Stimulated activated naive B cell treated with anti-CD40 and anti-IgM and Interleukin-4, amounts not matched to agents 10 μg/mL and 1 μg/mL and 100 μg/mL, for 72 hours (primary cell): ENCODE measurements at regions not wholly inside any gene's neighbourhood (a gene's known extent, or its start where the extent isn't known, plus 50 kb on each side); places are given as distances from the start of the nearest gene placed in this dataset.
"Not testable (repeated sequence)": the region's sequence is repeated elsewhere in the genome, so short reads cannot be mapped to it uniquely, and the experiment has no call there.

Source experiments
- ATAC-seq, 2 donors: fragments of 150-1000 bp; cut with Tn5 transposase; replicated peaks; 2 replicates each; pipeline ENCODE4 v1.10.0; 2021; ENCODE audit warnings: moderate library complexity in 1 of 2
- DNase-seq: peaks from one replicate; pipeline ENCODE4 v3.0.0; 2021
- H3K27ac Mint-ChIP-seq: one replicate; pipeline ENCODE4 v1.8.0; 2022; ENCODE audit warnings: mild to moderate bottlenecking, mixed read lengths
- H3K27me3 Mint-ChIP-seq, 2 donors: one replicate each; pipeline ENCODE4 v1.8.0; 2022; ENCODE audit warnings: mixed read lengths in 2 of 2
- H3K36me3 Mint-ChIP-seq, 2 donors: one replicate each; pipeline ENCODE4 v1.8.0; 2022; ENCODE audit warnings: mixed read lengths in 2 of 2, mild to moderate bottlenecking in 1 of 2
- H3K4me1 Mint-ChIP-seq, 2 donors: one replicate each; pipeline ENCODE4 v1.8.0; 2022; ENCODE audit warnings: mixed read lengths in 2 of 2, mild to moderate bottlenecking in 1 of 2
- H3K4me3 Mint-ChIP-seq, 2 donors: one replicate each; pipeline ENCODE4 v1.8.0; 2022; ENCODE audit warnings: mild to moderate bottlenecking in 2 of 2, mixed read lengths in 2 of 2, moderate library complexity in 1 of 2
- H3K9me3 Mint-ChIP-seq, 2 donors: one replicate each; pipeline ENCODE4 v1.8.0; 2022; ENCODE audit warnings: mixed read lengths in 2 of 2, mild to moderate bottlenecking in 1 of 2

- ATAC-seq (no peak), DNase-seq (no peak)
- Mint-ChIP-seq H3K27ac (no peak overlapping the region), H3K4me3 (no peak overlapping the region), H3K9me3 (no peaks in the 10 kb centered on the region), H3K27me3 (peaks cover 0 to 14% of the 10 kb centered on the region in 2 donors), H3K36me3 (no peaks in the 10 kb centered on the region), H3K4me1 (no peaks in the 10 kb centered on the region)
Observed at GRCh38 chrX:150228431-150228830, 134.7 kb upstream of the MAMLD1 start.

DNA sequence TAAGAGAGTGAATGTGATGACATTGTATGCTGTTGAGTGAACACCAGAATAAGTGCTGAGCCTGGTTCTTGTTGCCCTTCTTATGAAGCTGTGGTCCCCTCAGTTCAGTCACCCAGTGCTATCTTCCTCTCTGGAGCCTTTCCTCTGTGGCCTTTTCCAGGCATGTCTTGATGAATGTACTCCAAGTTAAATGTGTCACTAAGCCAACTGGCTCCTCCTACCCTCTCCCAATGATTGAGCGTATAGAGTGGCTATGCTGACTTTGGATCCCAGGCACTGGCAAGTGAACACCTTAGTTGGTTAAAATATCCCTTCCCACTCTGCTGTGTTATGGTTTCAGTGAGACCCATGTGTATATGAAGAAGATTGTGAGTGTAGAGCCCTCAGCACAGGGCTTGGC is 134.1 kb upstream of the MAMLD1 start:
- no peak overlapping the region for H3K27ac Mint-ChIP-seq
- no peak for DNase-seq
- H3K36me3 Mint-ChIP-seq: no peaks in the 10 kb centered on the region
- no peak for ATAC-seq
- H3K9me3 Mint-ChIP-seq: no peaks in the 10 kb centered on the region
- H3K27me3 Mint-ChIP-seq: peaks cover 0 to 14% of the 10 kb centered on the region in 2 donors
- no peak overlapping the region for H3K4me3 Mint-ChIP-seq
- no peaks in the 10 kb centered on the region for H3K4me1 Mint-ChIP-seq

DNA sequence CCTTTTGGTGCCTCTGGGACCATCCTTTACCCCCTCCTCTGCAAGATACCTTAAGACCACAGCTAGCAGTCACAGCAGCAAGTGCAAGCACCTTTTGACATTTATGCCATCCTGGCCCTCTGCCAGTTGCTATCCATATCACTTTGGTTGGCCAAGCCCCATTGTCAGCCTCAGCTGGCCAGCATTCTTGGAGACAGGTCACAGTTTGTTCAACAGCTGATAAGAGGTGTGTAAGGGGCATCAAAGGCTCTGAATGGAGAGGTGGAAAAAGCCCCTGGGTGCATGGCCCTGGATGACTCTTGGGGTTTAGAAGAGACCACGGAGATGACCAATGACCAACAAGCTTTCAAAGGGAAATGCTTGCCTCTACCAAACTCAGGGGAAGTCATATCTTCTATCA is 133.6 kb upstream of the MAMLD1 start:
- H3K27ac Mint-ChIP-seq: no peak overlapping the region
- H3K4me3 Mint-ChIP-seq: no peak overlapping the region
- no peak for ATAC-seq
- peaks cover 0 to 14% of the 10 kb centered on the region in 2 donors for H3K27me3 Mint-ChIP-seq
- no peaks in the 10 kb centered on the region for H3K36me3 Mint-ChIP-seq
- H3K9me3 Mint-ChIP-seq: no peaks in the 10 kb centered on the region
- no peaks in the 10 kb centered on the region for H3K4me1 Mint-ChIP-seq
- DNase-seq: no peak

GRCh38 chrX:150230952-150231351 is 132.2 kb upstream of the MAMLD1 start:
- H3K27me3 Mint-ChIP-seq: peaks cover 0 to 14% of the 10 kb centered on the region in 2 donors
- not testable (repeated sequence) for H3K36me3 Mint-ChIP-seq, H3K4me1 Mint-ChIP-seq, ATAC-seq, DNase-seq, H3K27ac Mint-ChIP-seq, H3K9me3 Mint-ChIP-seq, H3K4me3 Mint-ChIP-seq

- not testable (repeated sequence) for DNase-seq, H3K4me3 Mint-ChIP-seq, ATAC-seq, H3K27ac Mint-ChIP-seq, H3K4me1 Mint-ChIP-seq, H3K9me3 Mint-ChIP-seq, H3K36me3 Mint-ChIP-seq
- H3K27me3 Mint-ChIP-seq: peaks cover 0 to 14% of the 10 kb centered on the region in 2 donors
Observed at GRCh38 chrX:150231368-150231767, 131.7 kb upstream of the MAMLD1 start.

DNA sequence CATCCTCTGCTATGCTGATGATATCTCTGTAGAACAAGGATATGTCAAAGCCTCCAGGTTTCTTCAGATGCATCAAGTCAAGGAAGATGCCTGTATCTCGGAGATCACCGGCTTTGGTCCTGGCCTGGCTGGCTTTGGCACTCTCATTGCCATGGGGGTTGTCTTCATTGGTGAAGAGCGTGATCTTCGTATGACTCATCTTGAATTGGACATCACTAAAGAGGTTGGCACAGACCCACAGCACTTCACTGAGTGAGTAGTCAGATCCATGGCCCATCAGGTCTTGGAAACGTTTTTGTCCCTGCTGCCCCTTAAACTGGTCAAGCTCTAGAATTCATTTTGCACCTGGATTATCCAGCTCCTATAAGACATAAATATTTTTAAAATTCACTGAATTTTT is 130.9 kb upstream of the MAMLD1 start:
- not testable (repeated sequence) for H3K27ac Mint-ChIP-seq, H3K9me3 Mint-ChIP-seq, DNase-seq, H3K36me3 Mint-ChIP-seq, H3K4me1 Mint-ChIP-seq, ATAC-seq, H3K4me3 Mint-ChIP-seq
- peaks cover 0 to 14% of the 10 kb centered on the region in 2 donors for H3K27me3 Mint-ChIP-seq

DNA sequence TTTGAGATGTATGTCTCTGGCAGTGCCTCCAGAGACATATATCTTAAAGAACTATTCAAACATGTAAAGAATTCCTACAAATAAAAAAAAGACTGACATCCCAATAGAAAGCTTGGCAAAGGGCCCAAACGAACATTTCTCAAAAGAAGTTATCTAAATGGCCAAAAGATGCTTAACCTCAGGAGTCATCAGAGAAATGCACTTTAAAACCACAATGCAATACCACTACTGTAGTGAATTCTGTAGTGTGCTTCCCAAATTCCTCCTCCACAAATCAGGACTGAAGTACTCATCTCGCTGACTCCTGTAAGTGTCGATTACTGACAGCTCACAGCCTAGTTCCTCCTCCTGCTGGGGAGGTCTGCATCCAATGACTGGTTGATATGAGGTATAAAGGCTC is 129.0 kb upstream of the MAMLD1 start:
- H3K4me1 Mint-ChIP-seq: no peaks in the 10 kb centered on the region
- H3K27ac Mint-ChIP-seq: no peak overlapping the region
- no peaks in the 10 kb centered on the region for H3K36me3 Mint-ChIP-seq
- no peak overlapping the region for H3K4me3 Mint-ChIP-seq
- ATAC-seq: no peak
- no peak for DNase-seq
- no peaks in the 10 kb centered on the region for H3K9me3 Mint-ChIP-seq
- peaks cover 0 to 14% of the 10 kb centered on the region in 2 donors for H3K27me3 Mint-ChIP-seq

GRCh38 chrX:150236327-150236726 is 126.8 kb upstream of the MAMLD1 start:
- no peak overlapping the region for H3K27ac Mint-ChIP-seq
- ATAC-seq (no peak), DNase-seq (no peak)
- no peak overlapping the region for H3K4me3 Mint-ChIP-seq
- H3K9me3 Mint-ChIP-seq: no peaks in the 10 kb centered on the region
- H3K36me3 Mint-ChIP-seq: no peaks in the 10 kb centered on the region
- H3K4me1 Mint-ChIP-seq: no peaks in the 10 kb centered on the region
- H3K27me3 Mint-ChIP-seq: peaks cover 0 to 6% of the 10 kb centered on the region in 2 donors

DNA sequence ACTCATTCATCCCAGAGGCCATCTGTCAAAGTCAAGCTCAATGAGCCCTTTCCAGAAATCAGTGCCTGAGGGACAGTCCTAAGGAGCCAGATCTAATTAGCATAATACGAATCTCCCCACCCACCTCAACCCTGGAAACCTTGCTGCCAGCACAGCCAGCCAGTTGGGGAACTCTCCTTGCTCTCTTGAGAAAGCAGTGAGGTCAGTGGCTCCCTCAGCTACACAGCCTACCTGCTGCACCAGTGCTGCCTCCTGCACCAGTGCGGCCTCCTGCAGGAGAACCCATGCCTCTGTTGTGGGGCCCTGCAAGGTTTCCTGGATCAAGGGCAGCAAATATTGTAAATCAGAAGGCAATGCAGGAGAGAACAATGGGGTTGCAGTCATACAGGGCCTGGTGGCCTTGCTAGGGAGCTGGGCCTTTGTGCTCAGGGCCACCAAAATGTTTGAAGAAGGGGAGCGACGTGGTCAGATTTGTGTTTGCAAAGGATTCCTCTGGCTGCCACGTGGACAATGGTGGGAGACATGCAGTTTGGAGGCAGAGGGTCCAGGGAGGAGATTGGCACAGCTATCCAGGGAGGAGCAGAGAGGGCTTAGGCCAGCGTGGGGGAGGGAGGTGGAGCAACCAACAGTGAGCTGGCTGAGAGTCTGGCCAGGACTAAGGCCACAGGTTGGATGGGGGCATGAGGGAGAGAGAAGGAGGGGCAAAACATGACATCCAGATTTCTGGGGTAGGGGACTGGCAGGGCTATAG is 124.3 kb upstream of the MAMLD1 start:
- H3K4me3 Mint-ChIP-seq: no peak overlapping the region
- DNase-seq (no peak), ATAC-seq (no peak)
- peaks cover 0 to 4% of the 10 kb centered on the region in 2 donors for H3K9me3 Mint-ChIP-seq
- no peaks in the 10 kb centered on the region for H3K27me3 Mint-ChIP-seq
- no peak overlapping the region for H3K27ac Mint-ChIP-seq
- no peaks in the 10 kb centered on the region for H3K4me1 Mint-ChIP-seq
- H3K36me3 Mint-ChIP-seq: no peaks in the 10 kb centered on the region

DNA sequence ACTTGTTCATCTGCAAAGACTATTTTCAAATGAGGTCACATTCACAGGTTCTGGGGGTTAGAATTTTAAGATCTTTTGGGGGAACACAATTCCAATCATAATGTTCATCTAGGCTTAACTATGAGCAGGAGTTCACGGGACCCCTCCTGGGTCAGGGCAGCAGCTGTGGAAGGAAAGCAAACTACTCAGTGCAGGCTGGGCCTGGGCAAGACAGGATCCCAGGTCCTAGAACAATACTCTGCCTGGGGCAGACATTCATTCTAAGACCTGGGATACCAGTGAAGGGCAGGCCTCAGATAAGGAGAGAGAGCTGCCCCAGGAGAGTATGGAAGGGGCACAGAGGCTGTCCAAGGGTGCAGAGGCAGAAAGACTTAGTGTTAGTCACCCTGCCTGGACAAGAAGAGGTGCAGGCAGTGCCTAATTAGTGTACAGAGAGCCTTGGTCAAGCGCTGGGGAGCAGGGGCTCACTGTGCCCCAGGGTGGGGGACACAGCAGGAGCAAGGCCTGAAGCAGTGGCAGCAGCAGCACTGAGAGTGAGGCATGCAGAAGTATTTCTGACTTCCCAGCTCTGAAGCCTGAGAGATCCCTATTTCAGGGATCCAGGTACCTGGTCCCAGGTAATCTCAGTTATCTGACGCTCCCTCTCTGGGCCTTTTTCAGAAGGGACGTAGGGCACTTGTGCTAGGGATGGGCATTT is 123.0 kb upstream of the MAMLD1 start:
- DNase-seq: no peak
- no peak overlapping the region for H3K27ac Mint-ChIP-seq
- no peaks in the 10 kb centered on the region for H3K36me3 Mint-ChIP-seq

DNA sequence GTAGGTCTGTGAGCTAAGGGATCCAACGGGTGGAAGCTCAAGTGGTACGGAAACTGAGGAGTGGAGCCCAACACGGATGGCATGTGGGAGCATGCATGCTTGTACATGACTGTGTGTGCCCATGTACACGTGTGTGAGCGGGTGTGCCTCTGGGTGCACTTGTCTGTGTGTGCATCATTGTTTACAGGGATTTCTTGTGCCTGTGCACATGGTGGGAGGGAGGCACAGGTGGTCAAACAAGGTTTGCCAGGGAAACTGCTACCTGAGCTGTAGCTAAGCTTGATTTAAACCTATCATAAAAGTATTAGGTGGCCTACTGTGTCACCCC is 122.5 kb upstream of the MAMLD1 start:
- H3K27ac Mint-ChIP-seq: no peak overlapping the region
- H3K27me3 Mint-ChIP-seq: no peaks in the 10 kb centered on the region
- H3K36me3 Mint-ChIP-seq: no peaks in the 10 kb centered on the region
- ATAC-seq: no peak
- H3K4me3 Mint-ChIP-seq: no peak overlapping the region
- H3K4me1 Mint-ChIP-seq: no peaks in the 10 kb centered on the region
- H3K9me3 Mint-ChIP-seq: peaks cover 0 to 4% of the 10 kb centered on the region in 2 donors
- DNase-seq: no peak

More for the DNA sequence above, 123.0 kb upstream of the MAMLD1 start:
- H3K4me1 Mint-ChIP-seq: no peaks in the 10 kb centered on the region
- no peak overlapping the region for H3K4me3 Mint-ChIP-seq
- peaks cover 0 to 4% of the 10 kb centered on the region in 2 donors for H3K9me3 Mint-ChIP-seq
- no peak for ATAC-seq
- H3K27me3 Mint-ChIP-seq: no peaks in the 10 kb centered on the region

- Mint-ChIP-seq H3K9me3 (no peaks in the 10 kb centered on the region), H3K4me3 (no peak overlapping the region), H3K27me3 (peaks cover 4 to 5% of the 10 kb centered on the region in 2 donors), H3K4me1 (peaks cover 4 to 6% of the 10 kb centered on the region in 2 donors), H3K36me3 (no peaks in the 10 kb centered on the region), H3K27ac (no peak overlapping the region)
- ATAC-seq: no peak
- DNase-seq: no peak
Observed at GRCh38 chrX:150253959-150254620, 109.0 kb upstream of the MAMLD1 start.

GRCh38 chrX:150254909-150255308 is 108.2 kb upstream of the MAMLD1 start:
- no peak for ATAC-seq
- no peaks in the 10 kb centered on the region for H3K36me3 Mint-ChIP-seq

DNA sequence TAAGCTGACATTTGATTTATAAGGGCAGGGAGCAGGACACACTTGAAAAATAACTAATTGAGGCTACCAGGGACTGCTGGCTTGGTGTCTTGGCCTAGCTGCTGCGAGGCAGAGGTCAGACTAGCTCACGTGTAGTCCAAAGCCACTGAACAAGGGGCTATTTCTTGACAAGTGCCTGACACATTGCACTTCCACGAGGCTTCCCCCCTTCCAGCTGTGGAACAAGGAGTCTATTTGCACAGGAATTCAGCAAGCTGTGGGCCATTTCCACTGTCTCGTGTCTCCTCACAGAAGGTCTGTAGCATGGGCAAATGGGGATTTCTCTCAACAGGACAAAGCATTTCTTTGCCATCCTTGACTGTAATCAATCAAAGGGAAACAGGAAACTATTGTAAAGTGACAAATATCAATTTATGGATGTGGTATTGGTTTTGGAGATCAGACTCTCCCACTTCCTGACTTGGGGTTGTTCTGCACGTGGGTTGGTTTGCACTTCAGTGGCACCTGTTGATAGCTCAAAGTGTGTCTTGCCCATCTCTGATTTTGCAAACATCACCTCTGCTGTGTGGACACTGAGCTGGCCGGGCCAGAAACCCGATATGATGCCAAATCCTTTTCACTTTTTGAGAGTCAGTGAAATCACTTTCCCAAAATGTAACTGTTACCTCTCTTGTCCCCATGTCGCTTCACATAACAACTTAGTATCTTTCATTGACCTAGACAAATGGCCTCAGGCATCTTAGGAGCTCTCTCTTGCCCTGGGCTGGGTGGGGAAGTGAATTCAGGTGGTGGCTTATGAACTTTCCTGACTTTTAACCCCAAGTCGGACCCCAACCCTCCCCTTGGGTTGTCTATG is 107.4 kb upstream of the MAMLD1 start:
- Mint-ChIP-seq H3K4me3 (no peak overlapping the region), H3K27me3 (peaks cover 5 to 8% of the 10 kb centered on the region in 2 donors), H3K36me3 (no peaks in the 10 kb centered on the region), H3K9me3 (no peaks in the 10 kb centered on the region), H3K4me1 (peaks cover 4 to 6% of the 10 kb centered on the region in 2 donors), H3K27ac (no peak overlapping the region)
- ATAC-seq (no peak), DNase-seq (no peak)

More at GRCh38 chrX:150254909-150255308, 108.2 kb upstream of the MAMLD1 start:
- DNase-seq: no peak
- no peak overlapping the region for H3K27ac Mint-ChIP-seq
- H3K4me1 Mint-ChIP-seq: peaks cover 4 to 6% of the 10 kb centered on the region in 2 donors
- peaks cover 5 to 8% of the 10 kb centered on the region in 2 donors for H3K27me3 Mint-ChIP-seq
- H3K4me3 Mint-ChIP-seq: no peak overlapping the region
- no peaks in the 10 kb centered on the region for H3K9me3 Mint-ChIP-seq
